ENCODE measurements at regions not wholly inside any gene's neighbourhood (a gene's known extent, or its start where the extent isn't known, plus 50 kb on each side); places are given as distances from the start of the nearest gene placed in this dataset.
"Not testable (repeated sequence)": the region's sequence is repeated elsewhere in the genome, so short reads cannot be mapped to it uniquely, and the experiment has no call there.

- no peak for DNase-seq (ENCODE audit: low spot score)
Measured at GRCh38 chr14:62409626-62410300, 635.5 kb downstream of the KCNH5 start.

GRCh38 chr14:62420847-62421246 lies 624.4 kb downstream of the KCNH5 start:
- DNase-seq (ENCODE audit: low spot score), result no peak

GRCh38 chr14:62428429-62429203 lies 616.6 kb downstream of the KCNH5 start:
- no peak for DNase-seq (ENCODE audit: low spot score)

GRCh38 chr14:62429683-62430082 lies 615.6 kb downstream of the KCNH5 start:
- no peak for DNase-seq (ENCODE audit: low spot score)

GRCh38 chr14:62431496-62431895 lies 613.8 kb downstream of the KCNH5 start:
- DNase-seq (ENCODE audit: low spot score), result no peak

GRCh38 chr14:62432955-62433354 lies 612.3 kb downstream of the KCNH5 start:
- DNase-seq (ENCODE audit: low spot score), result no peak

- DNase-seq (ENCODE audit: low spot score), result no peak
Measured at GRCh38 chr14:62436261-62436660, 609.0 kb downstream of the KCNH5 start.

GRCh38 chr14:62439210-62439609 lies 606.0 kb downstream of the KCNH5 start:
- no peak for DNase-seq (ENCODE audit: low spot score)

- DNase-seq (ENCODE audit: low spot score), result no peak
Measured at GRCh38 chr14:62443796-62444195, 601.5 kb downstream of the KCNH5 start.

GRCh38 chr14:62445570-62445969 lies 599.7 kb downstream of the KCNH5 start:
- DNase-seq (ENCODE audit: low spot score), result no peak

GRCh38 chr14:62451221-62451620 lies 594.0 kb downstream of the KCNH5 start:
- DNase-seq (ENCODE audit: low spot score), result no peak

GRCh38 chr14:62453226-62453625 lies 592.0 kb downstream of the KCNH5 start:
- DNase-seq (ENCODE audit: low spot score), result no peak

- no peak for DNase-seq (ENCODE audit: low spot score)
Measured at GRCh38 chr14:62455446-62455845, 589.8 kb downstream of the KCNH5 start.

- no peak for DNase-seq (ENCODE audit: low spot score)
Measured at GRCh38 chr14:62462988-62463387, 582.3 kb downstream of the KCNH5 start.

GRCh38 chr14:62468946-62469345 lies 576.3 kb downstream of the KCNH5 start:
- DNase-seq (ENCODE audit: low spot score), result no peak

- no peak for DNase-seq (ENCODE audit: low spot score)
Measured at GRCh38 chr14:62470935-62471334, 574.3 kb downstream of the KCNH5 start.

GRCh38 chr14:62491146-62491545 lies 554.1 kb downstream of the KCNH5 start:
- DNase-seq (ENCODE audit: low spot score), result no peak

GRCh38 chr14:62497708-62498107 lies 547.5 kb downstream of the KCNH5 start:
- DNase-seq (ENCODE audit: low spot score), result no peak

GRCh38 chr14:62501021-62501750 lies 544.1 kb downstream of the KCNH5 start:
- no peak for DNase-seq (ENCODE audit: low spot score)

- no peak for DNase-seq (ENCODE audit: low spot score)
Measured at GRCh38 chr14:62505045-62505444, 540.2 kb downstream of the KCNH5 start.

- DNase-seq (ENCODE audit: low spot score), result not testable (repeated sequence)
Measured at GRCh38 chr14:62521309-62521708, 523.9 kb downstream of the KCNH5 start.

- no peak for DNase-seq (ENCODE audit: low spot score)
Measured at GRCh38 chr14:62528296-62528695, 517.0 kb downstream of the KCNH5 start.

GRCh38 chr14:62532181-62532580 lies 513.1 kb downstream of the KCNH5 start:
- DNase-seq (ENCODE audit: low spot score), result no peak

Measured in CD4-positive, alpha-beta T cell treated with Interleukin-2 at 100 ng/mL for 4 hours (primary cell).